Right kidney (tissue), 1 donor: ENCODE measurements at regions not wholly inside any gene's neighbourhood (a gene's known extent, or its start where the extent isn't known, plus 50 kb on each side); places are given as distances from the start of the nearest gene placed in this dataset.

Experiments used
- DNase-seq: peaks from one replicate; pipeline ENCODE4 v3.0.0-alpha.2; 2016

- DNase-seq: peak; percentile 57
These were observed 116.5 kb downstream of the RFLNA start for GRCh38 chr12:124411281-124411878.

- DNase-seq: peak; percentile 49
These were observed 115.7 kb downstream of the RFLNA start for GRCh38 chr12:124410354-124411175.

GRCh38 chr12:124408822-124409517, 114.1 kb downstream of the RFLNA start:
- DNase-seq: no peak

GRCh38 chr12:124407074-124407473, 112.2 kb downstream of the RFLNA start:
- DNase-seq: no peak

GRCh38 chr12:124406043-124406442, 111.2 kb downstream of the RFLNA start:
- DNase-seq: no peak

- no peak for DNase-seq
These were observed 110.7 kb downstream of the RFLNA start for GRCh38 chr12:124405592-124405991.

GRCh38 chr12:124405151-124405550, 110.3 kb downstream of the RFLNA start:
- no peak for DNase-seq

GRCh38 chr12:124404162-124404784, 109.4 kb downstream of the RFLNA start:
- no peak for DNase-seq

GRCh38 chr12:124403273-124403672, 108.4 kb downstream of the RFLNA start:
- DNase-seq: no peak

GRCh38 chr12:124402248-124403066, 107.6 kb downstream of the RFLNA start:
- DNase-seq: peak; percentile 72

GRCh38 chr12:124401704-124402221, 106.9 kb downstream of the RFLNA start:
- peak; percentile 62 for DNase-seq

- DNase-seq: no peak
These were observed 105.2 kb downstream of the RFLNA start for GRCh38 chr12:124400124-124400523.

- peak; percentile 41 for DNase-seq
These were observed 104.7 kb downstream of the RFLNA start for GRCh38 chr12:124399622-124400021.

- DNase-seq: no peak
These were observed 103.8 kb downstream of the RFLNA start for GRCh38 chr12:124398578-124399227.

- no peak for DNase-seq
These were observed 103.1 kb downstream of the RFLNA start for GRCh38 chr12:124397807-124398577.

- DNase-seq: no peak
These were observed 102.4 kb downstream of the RFLNA start for GRCh38 chr12:124397399-124397679.

GRCh38 chr12:124396544-124397398, 101.9 kb downstream of the RFLNA start:
- no peak for DNase-seq

GRCh38 chr12:124395986-124396385, 101.1 kb downstream of the RFLNA start:
- no peak for DNase-seq

GRCh38 chr12:124395284-124395752, 100.4 kb downstream of the RFLNA start:
- DNase-seq: no peak
